Retinal pigment epithelial cell (primary cell): ENCODE measurements at regions not wholly inside any gene's neighbourhood (a gene's known extent, or its start where the extent isn't known, plus 50 kb on each side); places are given as distances from the start of the nearest gene placed in this dataset.
A peak's percentile ranks its signal among the peaks of the same experiment; 100 is the strongest.

Source experiments
- DNase-seq: peaks from one replicate; pipeline ENCODE4 v3.0.0-alpha.2; 2010; ENCODE audit warnings: low read depth
- H3K4me3 ChIP-seq: 2 replicates; pipeline ENCODE4 v1.5.1; 2011; ENCODE audit warnings: mild to moderate bottlenecking, low read length, control low read depth, moderate library complexity
- CTCF ChIP-seq: conservative IDR thresholded peaks from 2 replicates; pipeline ENCODE4 v1.5.1; 2011; ENCODE audit warnings: low read depth, low read length, control low read depth, inconsistent platforms

- H3K4me3 ChIP-seq = no peak overlapping the region
- DNase-seq = no peak
- no peak for TF ChIP-seq CTCF
These were observed 394.8 kb downstream of the KCNJ2 start for GRCh38 chr17:70564006-70564620.

GRCh38 chr17:70569128-70569527, 399.8 kb downstream of the KCNJ2 start:
- H3K4me3 ChIP-seq = no peak overlapping the region
- TF ChIP-seq CTCF = no peak
- no peak for DNase-seq

- no peak for DNase-seq
These were observed 408.1 kb downstream of the KCNJ2 start for GRCh38 chr17:70577456-70577855.

GRCh38 chr17:70581459-70581858, 412.1 kb downstream of the KCNJ2 start:
- no peak for DNase-seq
- no peak for TF ChIP-seq CTCF
- no peak overlapping the region for H3K4me3 ChIP-seq

More at GRCh38 chr17:70577456-70577855, 408.1 kb downstream of the KCNJ2 start:
- no peak overlapping the region for H3K4me3 ChIP-seq
- no peak for TF ChIP-seq CTCF

- DNase-seq = no peak
- H3K4me3 ChIP-seq = no peak overlapping the region
- no peak for TF ChIP-seq CTCF
These were observed 413.4 kb downstream of the KCNJ2 start for GRCh38 chr17:70582777-70583176.

GRCh38 chr17:70584255-70584654, 414.9 kb downstream of the KCNJ2 start:
- no peak overlapping the region for H3K4me3 ChIP-seq
- no peak for TF ChIP-seq CTCF
- no peak for DNase-seq

GRCh38 chr17:70588003-70588402, 418.7 kb downstream of the KCNJ2 start:
- DNase-seq = peak; percentile 52
- no peak for TF ChIP-seq CTCF
- no peak overlapping the region for H3K4me3 ChIP-seq
